ENCODE measurements at regions not wholly inside any gene's neighbourhood (a gene's known extent, or its start where the extent isn't known, plus 50 kb on each side); places are given as distances from the start of the nearest gene placed in this dataset.

- Histone ChIP-seq H3K4me3 (ENCODE audit: insufficient read length, low read depth) (no peak overlapping the region), H3K9ac (ENCODE audit: insufficient read length, low read depth) (no peak overlapping the region), H3K9me3 (ENCODE audit: insufficient read depth, low read length) (no peaks in the 10 kb centered on the region), H3K27me3 (ENCODE audit: insufficient read depth, insufficient read length) (no peaks in the 10 kb centered on the region), H3K4me1 (ENCODE audit: insufficient read depth, insufficient read length) (no peaks in the 10 kb centered on the region), H3K36me3 (ENCODE audit: insufficient read depth, insufficient read length, low read length) (no peaks in the 10 kb centered on the region)
- TF ChIP-seq ZNF274 (IDR thresholded peaks at IDR 0.05; ENCODE audit: low read depth, low read length) (no peak), SUZ12 (IDR thresholded peaks at IDR 0.05; ENCODE audit: extremely low read depth, insufficient read depth, insufficient read length) (no peak), YY1 (IDR thresholded peaks at IDR 0.05; ENCODE audit: insufficient read depth, insufficient read length) (no peak)
- DNase-seq (ENCODE audit: low read depth, low spot score): no peak
Measured at GRCh38 chr2:16785149-16785548, 119.5 kb upstream of the CYRIA start.

GRCh38 chr2:16784652-16785051 lies 119.0 kb upstream of the CYRIA start:
- DNase-seq (ENCODE audit: low read depth, low spot score): no peak
- H3K4me1 ChIP-seq (ENCODE audit: insufficient read depth, insufficient read length): no peaks in the 10 kb centered on the region
- H3K36me3 ChIP-seq (ENCODE audit: insufficient read depth, insufficient read length, low read length): no peaks in the 10 kb centered on the region
- H3K27me3 ChIP-seq (ENCODE audit: insufficient read depth, insufficient read length): no peaks in the 10 kb centered on the region
- no peak for TF ChIP-seq SUZ12 (IDR thresholded peaks at IDR 0.05; ENCODE audit: extremely low read depth, insufficient read depth, insufficient read length)
- no peak for TF ChIP-seq YY1 (IDR thresholded peaks at IDR 0.05; ENCODE audit: insufficient read depth, insufficient read length)
- no peak for TF ChIP-seq ZNF274 (IDR thresholded peaks at IDR 0.05; ENCODE audit: low read depth, low read length)
- H3K9ac ChIP-seq (ENCODE audit: insufficient read length, low read depth): no peak overlapping the region
- no peak overlapping the region for H3K4me3 ChIP-seq (ENCODE audit: insufficient read length, low read depth)
- H3K9me3 ChIP-seq (ENCODE audit: insufficient read depth, low read length): no peaks in the 10 kb centered on the region; the same call in 1 of the 2 replicates

GRCh38 chr2:16777123-16777870 lies 111.7 kb upstream of the CYRIA start:
- no peaks in the 10 kb centered on the region for H3K36me3 ChIP-seq (ENCODE audit: insufficient read depth, insufficient read length, low read length)
- no peak for DNase-seq (ENCODE audit: low read depth, low spot score)
- no peak for TF ChIP-seq SUZ12 (IDR thresholded peaks at IDR 0.05; ENCODE audit: extremely low read depth, insufficient read depth, insufficient read length)
- TF ChIP-seq YY1 (IDR thresholded peaks at IDR 0.05; ENCODE audit: insufficient read depth, insufficient read length): no peak
- no peak for TF ChIP-seq ZNF274 (IDR thresholded peaks at IDR 0.05; ENCODE audit: low read depth, low read length)
- H3K27me3 ChIP-seq (ENCODE audit: insufficient read depth, insufficient read length): no peaks in the 10 kb centered on the region
- no peak overlapping the region for H3K9ac ChIP-seq (ENCODE audit: insufficient read length, low read depth)
- H3K9me3 ChIP-seq (ENCODE audit: insufficient read depth, low read length): no peaks in the 10 kb centered on the region; the same call in 1 of the 2 replicates
- no peaks in the 10 kb centered on the region for H3K4me1 ChIP-seq (ENCODE audit: insufficient read depth, insufficient read length)
- no peak overlapping the region for H3K4me3 ChIP-seq (ENCODE audit: insufficient read length, low read depth)

- Histone ChIP-seq H3K36me3 (ENCODE audit: insufficient read depth, insufficient read length, low read length) (no peaks in the 10 kb centered on the region), H3K27me3 (ENCODE audit: insufficient read depth, insufficient read length) (no peaks in the 10 kb centered on the region), H3K4me3 (ENCODE audit: insufficient read length, low read depth) (no peak overlapping the region), H3K9me3 (ENCODE audit: insufficient read depth, low read length) (no peaks in the 10 kb centered on the region; the same call in 1 of the 2 replicates), H3K9ac (ENCODE audit: insufficient read length, low read depth) (no peak overlapping the region), H3K4me1 (ENCODE audit: insufficient read depth, insufficient read length) (no peaks in the 10 kb centered on the region)
- DNase-seq (ENCODE audit: low read depth, low spot score): no peak
- TF ChIP-seq SUZ12 (IDR thresholded peaks at IDR 0.05; ENCODE audit: extremely low read depth, insufficient read depth, insufficient read length): no peak
- TF ChIP-seq ZNF274 (IDR thresholded peaks at IDR 0.05; ENCODE audit: low read depth, low read length): no peak
- no peak for TF ChIP-seq YY1 (IDR thresholded peaks at IDR 0.05; ENCODE audit: insufficient read depth, insufficient read length)
Measured at GRCh38 chr2:16775899-16776231, 110.2 kb upstream of the CYRIA start.

GRCh38 chr2:16774980-16775898 lies 109.6 kb upstream of the CYRIA start:
- no peaks in the 10 kb centered on the region for H3K36me3 ChIP-seq (ENCODE audit: insufficient read depth, insufficient read length, low read length)
- no peak for DNase-seq (ENCODE audit: low read depth, low spot score)
- no peaks in the 10 kb centered on the region; the same call in 1 of the 2 replicates for H3K9me3 ChIP-seq (ENCODE audit: insufficient read depth, low read length)

GRCh38 chr2:16774091-16774490 lies 108.5 kb upstream of the CYRIA start:
- Histone ChIP-seq H3K4me3 (ENCODE audit: insufficient read length, low read depth) (no peak overlapping the region), H3K9ac (ENCODE audit: insufficient read length, low read depth) (no peak overlapping the region), H3K4me1 (ENCODE audit: insufficient read depth, insufficient read length) (no peaks in the 10 kb centered on the region), H3K27me3 (ENCODE audit: insufficient read depth, insufficient read length) (no peaks in the 10 kb centered on the region), H3K36me3 (ENCODE audit: insufficient read depth, insufficient read length, low read length) (no peaks in the 10 kb centered on the region), H3K9me3 (ENCODE audit: insufficient read depth, low read length) (no peaks in the 10 kb centered on the region)
- DNase-seq (ENCODE audit: low read depth, low spot score): no peak
- TF ChIP-seq YY1 (IDR thresholded peaks at IDR 0.05; ENCODE audit: insufficient read depth, insufficient read length) (no peak), ZNF274 (IDR thresholded peaks at IDR 0.05; ENCODE audit: low read depth, low read length) (no peak), SUZ12 (IDR thresholded peaks at IDR 0.05; ENCODE audit: extremely low read depth, insufficient read depth, insufficient read length) (no peak)

More at GRCh38 chr2:16774980-16775898, 109.6 kb upstream of the CYRIA start:
- Histone ChIP-seq H3K27me3 (ENCODE audit: insufficient read depth, insufficient read length) (no peaks in the 10 kb centered on the region), H3K4me3 (ENCODE audit: insufficient read length, low read depth) (no peak overlapping the region), H3K9ac (ENCODE audit: insufficient read length, low read depth) (no peak overlapping the region), H3K4me1 (ENCODE audit: insufficient read depth, insufficient read length) (no peaks in the 10 kb centered on the region)
- TF ChIP-seq SUZ12 (IDR thresholded peaks at IDR 0.05; ENCODE audit: extremely low read depth, insufficient read depth, insufficient read length) (no peak), ZNF274 (IDR thresholded peaks at IDR 0.05; ENCODE audit: low read depth, low read length) (no peak), YY1 (IDR thresholded peaks at IDR 0.05; ENCODE audit: insufficient read depth, insufficient read length) (no peak)

Data from NT2/D1 (cell line).